A549 (cell line): ENCODE measurements at regions not wholly inside any gene's neighbourhood (a gene's known extent, or its start where the extent isn't known, plus 50 kb on each side); places are given as distances from the start of the nearest gene placed in this dataset.

Experiments
- CHD2 ChIP-seq: fragments of 150-350 bp; IDR thresholded peaks from 2 replicates; pipeline ENCODE4 v1.6.1; 2014; ENCODE audit warnings: low read length; ENCODE audit not compliant: partially characterized antibody
- CHD4 ChIP-seq: fragments of 200-600 bp; sonication (generic); IDR thresholded peaks from 2 replicates; pipeline ENCODE4 v1.6.1; 2016; ENCODE audit warnings: antibody characterized with exemption, mild to moderate bottlenecking, borderline replicate concordance
- CTCF ChIP-seq: fragments of >200 bp; sonication (Bioruptor Twin); formaldehyde crosslinking; IDR thresholded peaks from 3 replicates; pipeline ENCODE4 v1.5.1; 2016
- EP300 ChIP-seq, 2 experiments: fragments of >200 bp; sonication (Bioruptor Twin); formaldehyde crosslinking; IDR thresholded peaks; 2 replicates in 1 of 2; 3 replicates in 1 of 2; pipeline ENCODE4 v1.6.1; 2016 to 2017
- HDAC2 ChIP-seq: fragments of 200-600 bp; sonication (generic); IDR thresholded peaks from 2 replicates; pipeline ENCODE4 v1.6.1; 2016
- MYC ChIP-seq: IDR thresholded peaks from 2 replicates; pipeline ENCODE4 v1.6.1; 2012; ENCODE audit warnings: mild to moderate bottlenecking, inconsistent platforms, low read length, improper control_type of control experiment, borderline replicate concordance
- POLR2A ChIP-seq: IDR thresholded peaks from 2 replicates; pipeline ENCODE4 v1.6.1; 2012; ENCODE audit warnings: mild to moderate bottlenecking, low read length
- RCOR1 ChIP-seq: fragments of 150-350 bp; IDR thresholded peaks from 2 replicates; pipeline ENCODE4 v1.6.1; 2014; ENCODE audit warnings: antibody characterized with exemption, low read length, low read depth
- SMC3 ChIP-seq: fragments of >200 bp; sonication (Bioruptor Twin); formaldehyde crosslinking; IDR thresholded peaks from 3 replicates; pipeline ENCODE4 v1.6.1; 2018; ENCODE audit warnings: inconsistent platforms

- TF ChIP-seq CTCF (no peak), HDAC2 (no peak), CHD2 (no peak), MYC (no peak), POLR2A (no peak), RCOR1 (no peak), CHD4 (no peak), EP300 (IDR thresholded peaks at IDR 0.05) (no peak), SMC3 (no peak)
Observed at GRCh38 chr20:19834287-19834686, 76.2 kb downstream of the RIN2 start.
